ENCODE measurements at regions not wholly inside any gene's neighbourhood (a gene's known extent, or its start where the extent isn't known, plus 50 kb on each side); places are given as distances from the start of the nearest gene placed in this dataset.

DNA sequence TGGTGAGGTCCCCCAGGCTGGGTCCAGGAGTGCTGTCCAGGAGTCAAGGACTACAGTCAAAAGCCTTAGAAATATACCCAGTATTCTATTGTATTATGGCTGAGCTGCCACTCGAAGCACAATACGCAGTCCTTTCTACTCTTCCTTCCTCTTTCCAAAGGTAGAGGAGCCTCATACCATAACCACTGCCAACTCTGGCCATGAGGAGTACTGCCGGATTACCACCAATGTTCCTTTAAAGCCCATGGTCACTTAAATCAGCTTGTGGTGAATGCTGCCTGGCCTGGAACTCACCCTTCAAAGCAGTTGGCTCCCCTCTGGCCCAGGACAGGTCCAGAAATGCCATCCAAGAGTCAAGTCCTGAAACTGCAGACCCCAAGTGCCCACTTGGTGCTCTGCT is 425.4 kb downstream of the SLC16A7 start:
- H3K4me3 Mint-ChIP-seq: no peak overlapping the region
- H3K9me3 Mint-ChIP-seq: peaks cover 5% of the 10 kb centered on the region
- Histone ChIP-seq H3K27ac (ENCODE audit: low read depth in 1 of 2, low read length in 2 of 2) (no peak overlapping the region), H3K4me3 (ENCODE audit: low read length) (no peak overlapping the region), H3K4me1 (ENCODE audit: insufficient read depth, low read length) (no peaks in the 10 kb centered on the region), H3K27me3 (ENCODE audit: control insufficient read depth in 1 of 2, insufficient read depth in 2 of 2, low read length in 2 of 2) (no peaks in the 10 kb centered on the region), H3K9me3 (ENCODE audit: control insufficient read depth in 1 of 2, insufficient read depth in 1 of 2, low read length in 2 of 2) (peaks cover 0 to 8% of the 10 kb centered on the region in 2 experiments), H3K36me3 (ENCODE audit: insufficient read depth, low read length) (no peaks in the 10 kb centered on the region)
- DNase-seq: no peak
- intact Hi-C loops (cut with DNase I, micrococcal nuclease): no loop called here
- H3K4me1 Mint-ChIP-seq (ENCODE audit: low read depth): no peaks in the 10 kb centered on the region
- no peak for ATAC-seq (ENCODE audit: poor library complexity)
- no peaks in the 10 kb centered on the region for H3K36me3 Mint-ChIP-seq (ENCODE audit: low read depth)
- CTCF ChIA-PET: no interaction called here
- no peak overlapping the region for H3K27ac Mint-ChIP-seq
- no peaks in the 10 kb centered on the region for H3K27me3 Mint-ChIP-seq
- POLR2A ChIA-PET: no interaction called here
- TF ChIP-seq, protein P1, sequence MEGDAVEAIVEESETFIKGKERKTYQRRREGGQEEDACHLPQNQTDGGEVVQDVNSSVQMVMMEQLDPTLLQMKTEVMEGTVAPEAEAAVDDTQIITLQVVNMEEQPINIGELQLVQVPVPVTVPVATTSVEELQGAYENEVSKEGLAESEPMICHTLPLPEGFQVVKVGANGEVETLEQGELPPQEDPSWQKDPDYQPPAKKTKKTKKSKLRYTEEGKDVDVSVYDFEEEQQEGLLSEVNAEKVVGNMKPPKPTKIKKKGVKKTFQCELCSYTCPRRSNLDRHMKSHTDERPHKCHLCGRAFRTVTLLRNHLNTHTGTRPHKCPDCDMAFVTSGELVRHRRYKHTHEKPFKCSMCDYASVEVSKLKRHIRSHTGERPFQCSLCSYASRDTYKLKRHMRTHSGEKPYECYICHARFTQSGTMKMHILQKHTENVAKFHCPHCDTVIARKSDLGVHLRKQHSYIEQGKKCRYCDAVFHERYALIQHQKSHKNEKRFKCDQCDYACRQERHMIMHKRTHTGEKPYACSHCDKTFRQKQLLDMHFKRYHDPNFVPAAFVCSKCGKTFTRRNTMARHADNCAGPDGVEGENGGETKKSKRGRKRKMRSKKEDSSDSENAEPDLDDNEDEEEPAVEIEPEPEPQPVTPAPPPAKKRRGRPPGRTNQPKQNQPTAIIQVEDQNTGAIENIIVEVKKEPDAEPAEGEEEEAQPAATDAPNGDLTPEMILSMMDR (IDR thresholded peaks at IDR 0.05): no peak

DNA sequence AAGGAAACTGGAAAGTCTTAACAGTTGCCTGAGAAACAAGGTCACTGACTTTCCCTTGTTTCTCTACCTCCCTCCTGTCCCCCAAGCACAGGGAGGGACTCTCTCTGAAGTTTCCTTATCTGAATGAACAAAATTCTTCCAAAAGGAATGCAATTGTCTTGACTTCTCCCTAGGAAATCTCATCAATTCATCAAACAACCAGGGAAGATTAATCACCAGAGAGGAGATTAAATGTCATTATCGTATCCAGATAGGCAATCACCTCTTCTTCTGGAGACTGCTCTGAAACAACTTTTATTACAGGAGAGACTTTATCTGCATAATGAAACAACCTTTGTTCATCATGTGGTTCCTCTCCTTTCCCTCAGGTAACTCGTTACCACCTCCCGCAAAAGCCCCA is 431.4 kb downstream of the SLC16A7 start:
- Mint-ChIP-seq H3K4me1 (ENCODE audit: low read depth) (no peaks in the 10 kb centered on the region), H3K27me3 (no peaks in the 10 kb centered on the region), H3K27ac (no peak overlapping the region), H3K36me3 (ENCODE audit: low read depth) (no peaks in the 10 kb centered on the region), H3K4me3 (no peak overlapping the region), H3K9me3 (peaks cover 3% of the 10 kb centered on the region)
- Histone ChIP-seq H3K9me3 (ENCODE audit: control insufficient read depth in 1 of 2, insufficient read depth in 1 of 2, low read length in 2 of 2) (peaks cover 0 to 3% of the 10 kb centered on the region in 2 experiments), H3K4me1 (ENCODE audit: insufficient read depth, low read length) (no peaks in the 10 kb centered on the region), H3K27me3 (ENCODE audit: control insufficient read depth in 1 of 2, insufficient read depth in 2 of 2, low read length in 2 of 2) (no peaks in the 10 kb centered on the region), H3K27ac (ENCODE audit: low read depth in 1 of 2, low read length in 2 of 2) (no peak overlapping the region), H3K36me3 (ENCODE audit: insufficient read depth, low read length) (no peaks in the 10 kb centered on the region), H3K4me3 (ENCODE audit: low read length) (no peak overlapping the region)
- DNase-seq (no peak), ATAC-seq (ENCODE audit: poor library complexity) (no peak)
- ChIA-PET CTCF (no interaction called here), POLR2A (no interaction called here)
- intact Hi-C loops (cut with DNase I, micrococcal nuclease): no loop called here
- TF ChIP-seq, protein P1 (IDR thresholded peaks at IDR 0.05): no peak

DNA sequence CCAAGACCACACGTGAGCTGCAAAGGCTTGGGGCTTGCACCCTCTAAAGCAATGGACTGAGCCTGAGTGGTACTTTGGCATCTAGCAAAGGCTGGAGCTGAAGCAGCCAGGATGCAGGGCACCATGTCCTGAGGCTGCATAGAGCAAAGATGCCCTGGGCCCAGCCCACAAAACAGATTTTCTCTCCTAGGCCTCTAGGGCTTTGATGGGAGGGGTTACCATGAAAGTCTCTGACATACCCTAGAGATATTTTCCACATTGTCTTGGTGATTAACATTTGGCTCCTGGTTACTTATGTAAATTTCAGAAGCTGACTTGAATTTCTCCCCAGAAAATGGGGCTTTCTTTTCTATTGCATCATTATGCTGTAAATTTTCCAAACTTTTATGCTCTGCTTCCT is 438.3 kb downstream of the SLC16A7 start:
- H3K27ac Mint-ChIP-seq: no peak overlapping the region
- ChIA-PET POLR2A (no interaction called here), CTCF (no interaction called here)
- DNase-seq (no peak), ATAC-seq (ENCODE audit: poor library complexity) (no peak)
- TF ChIP-seq, protein P1 (IDR thresholded peaks at IDR 0.05): no peak
- peaks cover 4% of the 10 kb centered on the region for H3K9me3 Mint-ChIP-seq
- no peaks in the 10 kb centered on the region for H3K27me3 Mint-ChIP-seq
- H3K36me3 Mint-ChIP-seq (ENCODE audit: low read depth): no peaks in the 10 kb centered on the region
- Histone ChIP-seq H3K9me3 (ENCODE audit: control insufficient read depth in 1 of 2, insufficient read depth in 1 of 2, low read length in 2 of 2) (peaks cover 8 to 12% of the 10 kb centered on the region in 2 experiments), H3K36me3 (ENCODE audit: insufficient read depth, low read length) (no peaks in the 10 kb centered on the region), H3K27me3 (ENCODE audit: control insufficient read depth in 1 of 2, insufficient read depth in 2 of 2, low read length in 2 of 2) (no peaks in the 10 kb centered on the region), H3K4me3 (ENCODE audit: low read length) (no peak overlapping the region), H3K27ac (ENCODE audit: low read depth in 1 of 2, low read length in 2 of 2) (no peak overlapping the region), H3K4me1 (ENCODE audit: insufficient read depth, low read length) (no peaks in the 10 kb centered on the region)
- intact Hi-C loops (cut with DNase I, micrococcal nuclease): no loop called here
- no peaks in the 10 kb centered on the region for H3K4me1 Mint-ChIP-seq (ENCODE audit: low read depth)
- H3K4me3 Mint-ChIP-seq: no peak overlapping the region
